H9 (cell line): ENCODE measurements at regions not wholly inside any gene's neighbourhood (a gene's known extent, or its start where the extent isn't known, plus 50 kb on each side); places are given as distances from the start of the nearest gene placed in this dataset.
A peak's percentile ranks its signal among the peaks of the same experiment; 100 is the strongest.

Experiments
- DNase-seq: peaks from one replicate; pipeline ENCODE4 v3.0.0-alpha.2; 2017
- H2AFZ ChIP-seq: one replicate; pipeline ENCODE4 v1.6.1; 2013; ENCODE audit warnings: mild to moderate bottlenecking, low read length, control low read depth, moderate library complexity
- H2AK5ac ChIP-seq: 2 replicates; pipeline ENCODE4 v1.6.1; 2013; ENCODE audit warnings: low read length, control low read depth, mixed read lengths; ENCODE audit not compliant: insufficient read length
- H2BK120ac ChIP-seq: one replicate; pipeline ENCODE4 v1.6.1; 2013; ENCODE audit warnings: low read depth, mild to moderate bottlenecking, low read length, control low read depth, inconsistent platforms; ENCODE audit not compliant: poor library complexity, severe bottlenecking
- H2BK12ac ChIP-seq: 2 replicates; pipeline ENCODE4 v1.6.1; 2013; ENCODE audit warnings: low read length, control low read depth, mixed read lengths, low read depth; ENCODE audit not compliant: insufficient read length
- H2BK15ac ChIP-seq: 2 replicates; pipeline ENCODE4 v1.6.1; 2013; ENCODE audit warnings: low read depth, low read length, control low read depth
- H2BK20ac ChIP-seq: one replicate; pipeline ENCODE4 v1.6.1; 2013; ENCODE audit warnings: low read depth, mild to moderate bottlenecking, low read length, control low read depth, inconsistent platforms; ENCODE audit not compliant: poor library complexity, severe bottlenecking
- H2BK5ac ChIP-seq: 2 replicates; pipeline ENCODE4 v1.6.1; 2013; ENCODE audit warnings: low read length, control low read depth, mixed read lengths; ENCODE audit not compliant: insufficient read length
- H3K14ac ChIP-seq: 2 replicates; pipeline ENCODE4 v1.6.1; 2013; ENCODE audit warnings: low read length, control low read depth; ENCODE audit not compliant: insufficient read depth
- H3K18ac ChIP-seq: 2 replicates; pipeline ENCODE4 v1.6.1; 2013; ENCODE audit warnings: low read depth, mild to moderate bottlenecking, mixed read lengths, low read length, control low read depth; ENCODE audit not compliant: insufficient read length
- H3K23ac ChIP-seq: 2 replicates; pipeline ENCODE4 v1.6.1; 2013; ENCODE audit warnings: low read length, control low read depth, mixed read lengths, low read depth; ENCODE audit not compliant: insufficient read length
- H3K23me2 ChIP-seq: 2 replicates; pipeline ENCODE4 v1.6.1; 2013; ENCODE audit warnings: low read depth, mild to moderate bottlenecking, mixed read lengths, low read length, control low read depth; ENCODE audit not compliant: insufficient read length, poor library complexity, severe bottlenecking
- H3K27ac ChIP-seq: 2 replicates; pipeline ENCODE4 v1.5.1; 2013; ENCODE audit warnings: low read length, control low read depth, mixed read lengths, low read depth; ENCODE audit not compliant: insufficient read length
- H3K27me3 ChIP-seq: 2 replicates; pipeline ENCODE4 v1.6.1; 2013; ENCODE audit warnings: low read length, control low read depth, inconsistent platforms; ENCODE audit not compliant: insufficient read depth
- H3K4ac ChIP-seq: 2 replicates; pipeline ENCODE4 v1.6.1; 2013; ENCODE audit warnings: low read depth, mild to moderate bottlenecking, control low read depth, inconsistent platforms, low read length, moderate library complexity
- H3K4me1 ChIP-seq: 2 replicates; pipeline ENCODE4 v1.6.1; 2013; ENCODE audit warnings: low read length, control low read depth, inconsistent platforms; ENCODE audit not compliant: insufficient read depth
- H3K4me2 ChIP-seq: 2 replicates; pipeline ENCODE4 v1.6.1; 2013; ENCODE audit warnings: low read length, control low read depth, mixed read lengths; ENCODE audit not compliant: insufficient read length, insufficient read depth
- H3K56ac ChIP-seq: 2 replicates; pipeline ENCODE4 v1.6.1; 2013; ENCODE audit warnings: low read depth, mild to moderate bottlenecking, mixed read lengths, low read length, control low read depth; ENCODE audit not compliant: insufficient read length
- H3K79me1 ChIP-seq: 2 replicates; pipeline ENCODE4 v1.6.1; 2013; ENCODE audit warnings: low read depth, mild to moderate bottlenecking, moderate library complexity, low read length, control low read depth, inconsistent platforms; ENCODE audit not compliant: insufficient read depth, poor library complexity, severe bottlenecking
- H3K79me2 ChIP-seq: 2 replicates; pipeline ENCODE4 v1.6.1; 2013; ENCODE audit warnings: low read length, control low read depth, inconsistent platforms; ENCODE audit not compliant: insufficient read depth
- H3K9ac ChIP-seq: 2 replicates; pipeline ENCODE4 v1.6.1; 2013; ENCODE audit warnings: low read length, control low read depth, mixed read lengths; ENCODE audit not compliant: insufficient read length; ENCODE audit errors: extremely low read depth
- H3K9me3 ChIP-seq: one replicate; pipeline ENCODE4 v1.6.1; 2013; ENCODE audit warnings: low read depth, low read length, inconsistent platforms; ENCODE audit not compliant: control insufficient read depth
- H3T11ph ChIP-seq: one replicate; pipeline ENCODE4 v1.6.1; 2013; ENCODE audit warnings: mild to moderate bottlenecking, low read length, control low read depth, inconsistent platforms
- H4K20me1 ChIP-seq: one replicate; pipeline ENCODE4 v1.6.1; 2013; ENCODE audit not compliant: control insufficient read depth, insufficient read length, insufficient read depth
- H4K5ac ChIP-seq: 2 replicates; pipeline ENCODE4 v1.6.1; 2013; ENCODE audit warnings: low read depth, mild to moderate bottlenecking, mixed read lengths, low read length, control low read depth; ENCODE audit not compliant: insufficient read length
- H4K8ac ChIP-seq: replicated peaks from 2 replicates; pipeline ENCODE4 v1.6.1; 2013; ENCODE audit warnings: low read length, control low read depth, mixed read lengths, low read depth; ENCODE audit not compliant: insufficient read length
- H4K91ac ChIP-seq: 2 replicates; pipeline ENCODE4 v1.6.1; 2013; ENCODE audit warnings: low read depth, mild to moderate bottlenecking, moderate library complexity, mixed read lengths, low read length, control low read depth; ENCODE audit not compliant: insufficient read length
- H3K27ac Mint-ChIP-seq, 3 experiments: 2 replicates in 2 of 3; 3 replicates in 1 of 3; pipeline ENCODE4 v1.8.0; 2020 to 2021; ENCODE audit warnings: mixed read lengths in 3 of 3, mild to moderate bottlenecking in 1 of 3, moderate library complexity in 1 of 3
- H3K27me3 Mint-ChIP-seq: 2 replicates; pipeline ENCODE4 v1.8.0; 2021; ENCODE audit warnings: low read depth, mild to moderate bottlenecking, moderate library complexity, mixed read lengths
- H3K36me3 Mint-ChIP-seq, 3 experiments: 2 replicates in 2 of 3; 3 replicates in 1 of 3; pipeline ENCODE4 v1.8.0; 2020 to 2021; ENCODE audit warnings: low read depth in 3 of 3, mixed read lengths in 3 of 3; ENCODE audit not compliant: insufficient read depth in 1 of 3
- H3K4me1 Mint-ChIP-seq, 2 experiments: 2 replicates each; pipeline ENCODE4 v1.8.0; 2020; ENCODE audit warnings: mixed read lengths in 2 of 2
- H3K4me3 Mint-ChIP-seq, 2 experiments: 2 replicates in 1 of 2; 3 replicates in 1 of 2; pipeline ENCODE4 v1.8.0; 2020 to 2021; ENCODE audit warnings: mild to moderate bottlenecking in 2 of 2, mixed read lengths in 2 of 2, moderate library complexity in 1 of 2
- H3K9me3 Mint-ChIP-seq, 2 experiments: 2 replicates in 1 of 2; 3 replicates in 1 of 2; pipeline ENCODE4 v1.8.0; 2020; ENCODE audit warnings: mild to moderate bottlenecking in 2 of 2, mixed read lengths in 2 of 2, moderate library complexity in 1 of 2
- CTCF ChIP-seq: fragments of 200-600 bp; sonication (generic); conservative IDR thresholded peaks from 3 replicates; pipeline ENCODE4 v1.8.0; 2021; ENCODE audit warnings: antibody characterized with exemption, mild to moderate bottlenecking
- WGBS: extraction: QIAGEN DNeasy Blood & Tissue Kit; methylation state at CpG from one replicate; pipeline ENCODE4 v1.1.7; 2013; ENCODE audit warnings: missing lambda C conversion rate, low lambda C conversion rate, mixed read lengths; ENCODE audit not compliant: insufficient read length; ENCODE audit errors: extremely low coverage; 5-methylcytosine and 5-hydroxymethylcytosine counted together

GRCh38 chr5:3531320-3531986 lies 64.2 kb upstream of the IRX1 start:
- no peaks in the 10 kb centered on the region for H3K27me3 ChIP-seq
- H2BK120ac ChIP-seq: no peak overlapping the region
- H3K18ac ChIP-seq: no peak overlapping the region
- no peak overlapping the region for H4K5ac ChIP-seq
- no peaks in the 10 kb centered on the region for H3K9me3 ChIP-seq
- peaks cover 8% of the 10 kb centered on the region for H3K4me1 ChIP-seq
- H3T11ph ChIP-seq: no peak overlapping the region
- no peaks in the 10 kb centered on the region for H3K23me2 ChIP-seq
- H3K14ac ChIP-seq: no peak overlapping the region
- H4K20me1 ChIP-seq: peaks cover 2% of the 10 kb centered on the region
- H2AFZ ChIP-seq: no peak overlapping the region
- Mint-ChIP-seq H3K36me3 (no peaks in the 10 kb centered on the region; a peak in 1 of 7 replicates), H3K27ac (no peak overlapping the region), H3K4me3 (no peak overlapping the region), H3K9me3 (peaks cover 0 to 3% of the 10 kb centered on the region in 2 experiments; a peak in 2 of 5 replicates), H3K4me1 (peaks cover 27 to 35% of the 10 kb centered on the region in 2 experiments), H3K27me3 (peaks cover 3% of the 10 kb centered on the region)
- no peak overlapping the region for H3K27ac ChIP-seq
- peak overlapping the region; percentile 24 for H3K4me2 ChIP-seq
- H3K79me1 ChIP-seq: no peaks in the 10 kb centered on the region
- H2BK20ac ChIP-seq: no peak overlapping the region
- H4K91ac ChIP-seq: no peak overlapping the region
- H2BK12ac ChIP-seq: peak overlapping the region; percentile 65
- TF ChIP-seq CTCF: no peak
- no peak overlapping the region for H3K4ac ChIP-seq
- H2BK5ac ChIP-seq: no peak overlapping the region
- peak; percentile 64 for DNase-seq
- H3K79me2 ChIP-seq: no peaks in the 10 kb centered on the region
- no peak overlapping the region for H4K8ac ChIP-seq
- H3K56ac ChIP-seq: no peak overlapping the region
- no CpG with 5 or more reads among the region's 8 CpGs for whole genome bisulfite sequencing
- no peak overlapping the region for H3K23ac ChIP-seq
- no peak overlapping the region for H2AK5ac ChIP-seq
- H2BK15ac ChIP-seq: no peak overlapping the region
- no peak overlapping the region for H3K9ac ChIP-seq
